ENCODE measurements at regions not wholly inside any gene's neighbourhood (a gene's known extent, or its start where the extent isn't known, plus 50 kb on each side); places are given as distances from the start of the nearest gene placed in this dataset.

DNA sequence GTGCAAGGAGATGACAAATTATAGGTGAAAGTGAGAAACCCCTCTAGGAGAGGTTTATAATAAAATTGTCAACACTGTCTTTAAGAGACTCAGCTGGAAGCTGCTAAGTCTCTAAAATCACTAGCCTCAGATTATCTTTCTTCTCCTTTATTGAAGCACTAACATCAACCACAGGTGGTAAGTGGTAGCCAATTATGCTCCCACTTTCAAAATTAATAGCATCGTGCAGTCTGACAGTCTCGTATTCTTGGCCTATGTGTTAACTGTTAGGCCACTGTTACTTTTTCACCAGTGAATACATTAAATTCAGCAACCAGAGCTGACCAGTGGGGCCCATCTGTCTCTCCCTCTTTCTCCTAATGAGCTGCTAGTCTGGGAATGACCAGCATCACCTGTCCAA lies 674.1 kb downstream of the RAPGEF2 start:
- no peaks in the 10 kb centered on the region for H3K27me3 ChIP-seq
- H3K36me3 ChIP-seq, result no peaks in the 10 kb centered on the region
- WGBS, 3 donors, result 32 to 57% (median 49%) methylated on average over 2 of the region's 2 CpGs
- intact Hi-C loops (cut with DNase I), result no loop called here
- H3K4me3 ChIP-seq, result no peak overlapping the region
- no peaks in the 10 kb centered on the region for H3K9me3 ChIP-seq
- TF ChIP-seq POLR2A (IDR thresholded peaks at IDR 0.05), result no peak
- TF ChIP-seq, protein P1, sequence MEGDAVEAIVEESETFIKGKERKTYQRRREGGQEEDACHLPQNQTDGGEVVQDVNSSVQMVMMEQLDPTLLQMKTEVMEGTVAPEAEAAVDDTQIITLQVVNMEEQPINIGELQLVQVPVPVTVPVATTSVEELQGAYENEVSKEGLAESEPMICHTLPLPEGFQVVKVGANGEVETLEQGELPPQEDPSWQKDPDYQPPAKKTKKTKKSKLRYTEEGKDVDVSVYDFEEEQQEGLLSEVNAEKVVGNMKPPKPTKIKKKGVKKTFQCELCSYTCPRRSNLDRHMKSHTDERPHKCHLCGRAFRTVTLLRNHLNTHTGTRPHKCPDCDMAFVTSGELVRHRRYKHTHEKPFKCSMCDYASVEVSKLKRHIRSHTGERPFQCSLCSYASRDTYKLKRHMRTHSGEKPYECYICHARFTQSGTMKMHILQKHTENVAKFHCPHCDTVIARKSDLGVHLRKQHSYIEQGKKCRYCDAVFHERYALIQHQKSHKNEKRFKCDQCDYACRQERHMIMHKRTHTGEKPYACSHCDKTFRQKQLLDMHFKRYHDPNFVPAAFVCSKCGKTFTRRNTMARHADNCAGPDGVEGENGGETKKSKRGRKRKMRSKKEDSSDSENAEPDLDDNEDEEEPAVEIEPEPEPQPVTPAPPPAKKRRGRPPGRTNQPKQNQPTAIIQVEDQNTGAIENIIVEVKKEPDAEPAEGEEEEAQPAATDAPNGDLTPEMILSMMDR (IDR thresholded peaks at IDR 0.05), result no peak
- no peak for TF ChIP-seq EP300 (IDR thresholded peaks at IDR 0.05)
- no peak for DNase-seq
- no peaks in the 10 kb centered on the region for H3K4me1 ChIP-seq (ENCODE audit: insufficient read depth)
- no peak overlapping the region for H3K27ac ChIP-seq

DNA sequence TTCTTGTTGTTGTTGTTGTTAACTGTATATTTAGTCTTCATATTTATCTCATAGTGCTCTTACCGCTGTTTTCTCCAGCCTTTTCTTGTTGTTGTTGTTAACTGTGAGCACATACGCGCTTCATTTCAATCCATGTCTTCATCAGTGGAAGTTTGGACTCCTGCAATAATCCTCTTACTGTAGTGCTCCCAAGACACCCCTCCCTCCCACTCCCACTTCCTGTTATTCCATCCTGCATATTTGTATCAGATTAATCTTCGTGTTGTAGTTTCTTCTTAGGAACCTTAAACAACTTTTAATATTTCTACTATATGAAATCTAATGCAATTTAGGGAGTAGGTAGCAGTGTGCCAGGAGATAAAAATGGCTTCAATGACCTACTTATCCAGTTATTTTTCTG lies 674.8 kb downstream of the RAPGEF2 start:
- intact Hi-C loops (cut with DNase I), result no loop called here
- Histone ChIP-seq H3K27ac (no peak overlapping the region), H3K9me3 (no peaks in the 10 kb centered on the region), H3K27me3 (no peaks in the 10 kb centered on the region), H3K4me3 (no peak overlapping the region), H3K4me1 (ENCODE audit: insufficient read depth) (no peaks in the 10 kb centered on the region), H3K36me3 (no peaks in the 10 kb centered on the region)
- no peak for TF ChIP-seq POLR2A (IDR thresholded peaks at IDR 0.05)
- TF ChIP-seq, protein P1 (IDR thresholded peaks at IDR 0.05), result no peak
- TF ChIP-seq EP300 (IDR thresholded peaks at IDR 0.05), result no peak
- 21 to 47% (median 32%) methylated on average over 4 of the region's 4 CpGs for whole genome bisulfite sequencing, 3 donors
- no peak for DNase-seq

DNA sequence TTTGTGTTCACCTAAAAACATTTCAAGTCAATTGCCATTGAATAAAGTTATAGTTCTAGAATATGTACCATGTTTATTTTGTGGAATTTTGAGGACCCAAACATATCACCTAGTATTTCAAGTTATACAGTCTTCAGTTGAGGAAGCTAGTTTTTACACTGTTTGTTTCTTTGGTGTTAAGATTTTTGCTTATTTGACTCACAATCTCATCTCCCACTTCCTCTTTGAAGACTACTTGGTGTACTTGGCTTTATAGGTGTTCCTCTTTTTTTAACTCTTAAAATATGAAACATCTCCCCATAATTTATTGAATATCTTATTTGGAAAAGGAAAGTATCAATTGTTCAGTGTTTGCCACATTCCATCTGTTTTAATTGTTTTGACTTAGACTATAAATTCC lies 675.4 kb downstream of the RAPGEF2 start:
- H3K4me3 ChIP-seq, result no peak overlapping the region
- no peak overlapping the region for H3K27ac ChIP-seq
- intact Hi-C loops (cut with DNase I), result no loop called here
- DNase-seq, result no peak
- H3K9me3 ChIP-seq, result no peaks in the 10 kb centered on the region
- no peaks in the 10 kb centered on the region for H3K36me3 ChIP-seq
- H3K27me3 ChIP-seq, result no peaks in the 10 kb centered on the region
- no peaks in the 10 kb centered on the region for H3K4me1 ChIP-seq (ENCODE audit: insufficient read depth)
- no peak for TF ChIP-seq POLR2A (IDR thresholded peaks at IDR 0.05)
- TF ChIP-seq, protein P1 (IDR thresholded peaks at IDR 0.05), result no peak
- no peak for TF ChIP-seq EP300 (IDR thresholded peaks at IDR 0.05)

- H3K36me3 ChIP-seq, result no peaks in the 10 kb centered on the region
- H3K27ac ChIP-seq, result no peak overlapping the region
- 14 to 23% (median 15%) methylated on average over 3 of the region's 3 CpGs for WGBS, 3 donors
- DNase-seq, result no peak
- intact Hi-C loops (cut with DNase I), result no loop called here
- TF ChIP-seq, protein P1 (IDR thresholded peaks at IDR 0.05), result no peak
- TF ChIP-seq EP300 (IDR thresholded peaks at IDR 0.05) (no peak), POLR2A (IDR thresholded peaks at IDR 0.05) (no peak)
- no peaks in the 10 kb centered on the region for H3K27me3 ChIP-seq
- no peaks in the 10 kb centered on the region for H3K9me3 ChIP-seq
- H3K4me3 ChIP-seq, result no peak overlapping the region
- no peaks in the 10 kb centered on the region for H3K4me1 ChIP-seq (ENCODE audit: insufficient read depth)
These were observed 676.8 kb downstream of the RAPGEF2 start for GRCh38 chr4:159779716-159780115.

Measured in ovary (tissue), 7 donors.